Activated T-helper 1 cell treated with anti-CD3 and anti-CD28 coated beads, Interleukin-12 subunit alpha, Interleukin-12 subunit beta, Interleukin-2, Interleukin-4 antibody, amounts not matched to agents 30 ng/mL and 10 ng/mL and 1 ng/mL, durations not matched to agents 14 hours and 24 hours and 36 hours (primary cell): ENCODE measurements at regions not wholly inside any gene's neighbourhood (a gene's known extent, or its start where the extent isn't known, plus 50 kb on each side); places are given as distances from the start of the nearest gene placed in this dataset.
"Not testable (repeated sequence)": the region's sequence is repeated elsewhere in the genome, so short reads cannot be mapped to it uniquely, and the experiment has no call there.

Source experiments
- DNase-seq: peaks from one replicate; pipeline ENCODE4 v3.0.0; 2021; ENCODE audit warnings: low spot score
- H3K27ac Mint-ChIP-seq: one replicate; pipeline ENCODE4 v1.8.0; 2021; ENCODE audit warnings: mild to moderate bottlenecking, mixed read lengths
- H3K27me3 Mint-ChIP-seq: one replicate; pipeline ENCODE4 v1.8.0; 2022; ENCODE audit warnings: mild to moderate bottlenecking, moderate library complexity, mixed read lengths; ENCODE audit not compliant: insufficient read depth
- H3K36me3 Mint-ChIP-seq: one replicate; pipeline ENCODE4 v1.8.0; 2021; ENCODE audit warnings: low read depth, mixed read lengths
- H3K4me1 Mint-ChIP-seq: one replicate; pipeline ENCODE4 v1.8.0; 2021; ENCODE audit warnings: low read depth, mixed read lengths
- H3K4me3 Mint-ChIP-seq: one replicate; pipeline ENCODE4 v1.8.0; 2021; ENCODE audit warnings: mild to moderate bottlenecking, moderate library complexity, mixed read lengths
- H3K9me3 Mint-ChIP-seq: one replicate; pipeline ENCODE4 v1.8.0; 2021; ENCODE audit warnings: mixed read lengths
- intact Hi-C: fragments of 100-400 bp; cut with micrococcal nuclease; formaldehyde crosslinking; loops from one replicate; pipeline ENCODE4 v1.15.1; 2024

- H3K4me3 Mint-ChIP-seq = no peak overlapping the region
- H3K9me3 Mint-ChIP-seq = peaks cover 7% of the 10 kb centered on the region
- H3K27me3 Mint-ChIP-seq = no peaks in the 10 kb centered on the region
- intact Hi-C loops = loop anchor here (1.0 kb wide), 1 partner anchor 25 kb away; no protein-coding TSS in a partner anchor
- peaks cover 22% of the 10 kb centered on the region for H3K4me1 Mint-ChIP-seq
- DNase-seq = no peak
- H3K27ac Mint-ChIP-seq = peak overlapping the region; percentile 4
- H3K36me3 Mint-ChIP-seq = peaks cover 3% of the 10 kb centered on the region
Observed at GRCh38 chr11:69213964-69214363, 58.2 kb downstream of the SMIM38 start.

DNA sequence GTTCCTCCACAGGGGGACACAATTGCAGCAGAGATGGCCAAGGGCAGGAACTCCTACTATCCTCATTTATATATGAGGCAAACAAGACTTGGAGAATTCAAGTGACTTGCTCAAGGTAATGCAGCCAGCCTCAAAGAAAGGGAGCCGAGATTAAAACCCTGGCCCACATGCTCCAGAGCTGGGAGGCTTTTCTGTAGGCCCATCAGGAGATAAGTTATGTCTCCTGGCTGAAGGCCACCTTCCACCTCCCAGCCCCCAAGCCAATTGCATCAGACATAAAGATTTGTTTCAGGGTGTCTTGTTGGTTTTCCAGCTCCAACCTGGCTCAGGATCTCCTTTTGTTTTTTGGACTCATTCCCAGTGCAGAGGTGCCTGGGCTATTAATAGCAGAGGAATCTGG, 59.5 kb downstream of the SMIM38 start:
- Mint-ChIP-seq H3K36me3 (peaks cover 3% of the 10 kb centered on the region), H3K9me3 (peaks cover 7% of the 10 kb centered on the region), H3K27ac (no peak overlapping the region), H3K27me3 (peaks cover 3% of the 10 kb centered on the region), H3K4me1 (peaks cover 22% of the 10 kb centered on the region), H3K4me3 (no peak overlapping the region)
- no peak for DNase-seq
- intact Hi-C loops = no loop called here

DNA sequence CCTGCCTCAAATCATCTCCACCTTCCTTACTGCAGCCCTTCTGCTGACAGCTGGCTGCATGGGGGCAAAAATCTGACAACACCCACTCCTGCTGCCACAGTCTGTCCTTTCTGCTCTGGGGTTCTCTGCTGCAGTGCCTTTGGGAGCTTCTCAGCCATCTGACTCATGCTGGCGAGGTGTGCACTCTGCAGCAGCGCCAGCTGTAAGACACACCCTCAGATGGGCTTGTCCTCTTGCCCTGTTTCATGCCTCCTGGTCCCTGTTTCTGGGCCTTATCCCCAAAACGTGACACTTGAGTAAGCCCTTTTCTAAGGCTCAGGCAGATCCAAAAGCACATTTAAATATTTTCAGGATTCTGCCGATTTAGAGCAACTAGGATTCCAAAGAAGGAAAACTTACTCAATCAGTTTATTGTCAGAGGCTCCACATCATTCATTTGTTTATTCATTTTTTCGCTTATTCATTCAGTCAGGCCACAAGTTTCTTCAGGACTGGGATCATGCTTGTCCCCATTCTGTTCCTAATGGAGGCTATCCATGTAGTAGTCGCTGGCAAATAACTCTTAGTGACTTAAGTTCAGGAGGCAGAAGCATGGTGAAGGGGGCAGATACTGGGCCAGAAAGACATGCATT, 60.2 kb downstream of the SMIM38 start:
- Mint-ChIP-seq H3K27ac (no peak overlapping the region), H3K4me1 (peaks cover 22% of the 10 kb centered on the region), H3K4me3 (no peak overlapping the region), H3K9me3 (peaks cover 7% of the 10 kb centered on the region), H3K27me3 (peaks cover 3% of the 10 kb centered on the region), H3K36me3 (peaks cover 3% of the 10 kb centered on the region)
- intact Hi-C loops = no loop called here
- no peak for DNase-seq

DNA sequence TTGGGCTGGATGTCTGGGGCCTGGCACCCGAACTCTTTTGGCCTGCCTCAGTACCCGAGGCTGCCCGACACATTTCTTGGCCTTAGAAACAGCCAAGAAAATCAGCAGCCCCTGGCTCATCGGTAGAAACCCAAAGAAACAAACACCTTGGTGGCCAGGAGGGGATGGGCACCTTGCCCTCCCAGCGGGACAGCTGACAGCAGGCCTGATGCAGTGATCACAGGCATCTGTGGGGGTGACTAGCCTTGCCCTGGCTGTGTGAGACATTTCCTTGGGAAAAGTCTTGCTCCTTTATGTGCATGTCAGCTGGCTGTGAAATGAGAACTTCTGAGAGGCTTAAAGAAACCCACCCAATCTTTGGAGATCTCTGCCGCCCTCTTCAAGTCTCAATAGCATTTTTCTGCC, 60.9 kb downstream of the SMIM38 start:
- H3K4me3 Mint-ChIP-seq = no peak overlapping the region
- H3K4me1 Mint-ChIP-seq = peaks cover 16% of the 10 kb centered on the region
- H3K36me3 Mint-ChIP-seq = peaks cover 3% of the 10 kb centered on the region
- peaks cover 7% of the 10 kb centered on the region for H3K9me3 Mint-ChIP-seq
- H3K27me3 Mint-ChIP-seq = peaks cover 5% of the 10 kb centered on the region
- H3K27ac Mint-ChIP-seq = no peak overlapping the region
- DNase-seq = no peak
- intact Hi-C loops = no loop called here

GRCh38 chr11:69217276-69218105, 61.8 kb downstream of the SMIM38 start:
- no peak overlapping the region for H3K4me3 Mint-ChIP-seq
- H3K4me1 Mint-ChIP-seq = peaks cover 14% of the 10 kb centered on the region
- intact Hi-C loops = no loop called here
- no peak overlapping the region for H3K27ac Mint-ChIP-seq
- DNase-seq = no peak
- H3K9me3 Mint-ChIP-seq = peaks cover 7% of the 10 kb centered on the region
- H3K27me3 Mint-ChIP-seq = peaks cover 5% of the 10 kb centered on the region
- H3K36me3 Mint-ChIP-seq = peaks cover 3% of the 10 kb centered on the region

DNA sequence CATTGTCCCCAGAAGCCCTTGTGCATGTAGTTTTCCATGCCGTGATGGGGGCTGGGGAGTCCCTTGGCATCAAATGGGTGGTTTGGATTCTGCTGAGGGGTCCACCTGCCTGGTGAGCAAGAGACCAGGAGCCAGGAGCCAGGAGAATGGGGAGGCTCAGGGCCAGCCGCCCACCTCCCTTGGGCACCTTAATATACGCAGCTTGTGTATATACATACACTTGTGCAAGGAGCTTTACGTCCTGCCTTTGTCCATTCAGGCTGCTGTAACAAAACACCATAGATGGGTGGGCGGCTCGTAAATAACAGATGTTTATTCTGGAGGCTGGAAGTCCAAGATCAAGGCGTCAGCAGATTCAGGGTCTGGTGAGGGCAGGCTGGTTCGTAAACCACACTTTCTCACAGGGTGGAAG, 62.5 kb downstream of the SMIM38 start:
- Mint-ChIP-seq H3K27ac (no peak overlapping the region), H3K36me3 (peaks cover 3% of the 10 kb centered on the region), H3K9me3 (peaks cover 7% of the 10 kb centered on the region), H3K27me3 (peaks cover 5% of the 10 kb centered on the region), H3K4me3 (no peak overlapping the region), H3K4me1 (peaks cover 7% of the 10 kb centered on the region)
- DNase-seq = no peak
- intact Hi-C loops = no loop called here

GRCh38 chr11:69218946-69219720, 63.4 kb downstream of the SMIM38 start:
- no peak for DNase-seq
- peaks cover 7% of the 10 kb centered on the region for H3K27me3 Mint-ChIP-seq
- no peak overlapping the region for H3K4me3 Mint-ChIP-seq

GRCh38 chr11:69219991-69220390, 64.3 kb downstream of the SMIM38 start:
- no peaks in the 10 kb centered on the region for H3K4me1 Mint-ChIP-seq
- no peak for DNase-seq
- no peak overlapping the region for H3K4me3 Mint-ChIP-seq
- no peaks in the 10 kb centered on the region for H3K36me3 Mint-ChIP-seq
- no peak overlapping the region for H3K27ac Mint-ChIP-seq
- H3K27me3 Mint-ChIP-seq = peaks cover 7% of the 10 kb centered on the region
- H3K9me3 Mint-ChIP-seq = no peaks in the 10 kb centered on the region
- intact Hi-C loops = no loop called here

More at GRCh38 chr11:69218946-69219720, 63.4 kb downstream of the SMIM38 start:
- Mint-ChIP-seq H3K36me3 (peaks cover 3% of the 10 kb centered on the region), H3K27ac (no peak overlapping the region), H3K9me3 (peaks cover 7% of the 10 kb centered on the region), H3K4me1 (no peaks in the 10 kb centered on the region)
- intact Hi-C loops = no loop called here

DNA sequence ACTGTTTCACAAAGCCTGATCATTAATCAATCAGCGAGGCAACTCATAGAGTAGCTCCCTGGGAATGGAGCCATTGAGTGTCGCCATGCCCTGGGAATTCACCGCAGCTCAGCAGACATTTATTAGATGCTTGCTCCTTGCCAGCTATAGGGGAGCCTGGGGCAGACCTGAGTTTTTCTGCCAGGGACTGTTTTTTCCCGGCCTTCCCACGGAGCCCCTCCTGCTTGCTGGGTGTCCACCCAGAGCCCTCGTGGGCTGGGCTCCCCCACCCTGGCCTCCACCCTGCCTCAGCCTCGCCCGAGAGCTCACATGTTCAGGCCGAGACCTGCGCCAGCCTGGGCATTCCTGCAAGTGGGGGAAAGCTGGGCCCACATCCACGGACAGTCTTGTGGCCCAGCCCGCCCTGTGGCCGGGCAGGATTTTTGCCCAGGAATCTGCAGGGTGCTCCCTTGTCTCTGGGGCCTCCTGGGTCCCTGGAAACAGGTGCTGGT, 64.9 kb downstream of the SMIM38 start:
- DNase-seq = no peak
- no peaks in the 10 kb centered on the region for H3K4me1 Mint-ChIP-seq
- intact Hi-C loops = no loop called here
- peaks cover 12% of the 10 kb centered on the region for H3K27me3 Mint-ChIP-seq
- no peaks in the 10 kb centered on the region for H3K9me3 Mint-ChIP-seq
- H3K36me3 Mint-ChIP-seq = no peaks in the 10 kb centered on the region
- H3K4me3 Mint-ChIP-seq = no peak overlapping the region
- H3K27ac Mint-ChIP-seq = no peak overlapping the region

DNA sequence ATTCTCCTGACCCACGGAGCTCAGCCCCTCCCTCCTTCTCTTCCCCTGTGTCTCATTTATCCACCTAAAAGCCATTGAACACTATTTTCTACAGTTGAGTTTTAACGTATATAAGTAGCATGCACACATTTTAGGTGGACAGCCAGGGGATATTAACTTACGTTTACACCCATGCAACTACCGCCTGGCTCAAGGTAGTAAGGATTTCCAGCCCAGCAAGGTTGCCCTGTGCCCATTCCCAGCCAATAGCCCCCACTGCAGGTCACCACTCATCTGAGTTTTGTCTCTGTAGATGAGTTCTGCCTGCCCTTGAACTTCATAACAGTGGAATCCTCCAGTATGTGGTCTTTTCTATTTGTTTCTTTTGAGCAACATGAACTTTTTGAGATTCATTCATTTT, 65.4 kb downstream of the SMIM38 start:
- no peak overlapping the region for H3K4me3 Mint-ChIP-seq
- intact Hi-C loops = no loop called here
- no peak overlapping the region for H3K27ac Mint-ChIP-seq
- H3K9me3 Mint-ChIP-seq = peaks cover 3% of the 10 kb centered on the region
- no peak for DNase-seq
- peaks cover 16% of the 10 kb centered on the region for H3K27me3 Mint-ChIP-seq
- H3K4me1 Mint-ChIP-seq = no peaks in the 10 kb centered on the region
- H3K36me3 Mint-ChIP-seq = no peaks in the 10 kb centered on the region

- H3K4me1 Mint-ChIP-seq = not testable (repeated sequence)
Observed at GRCh38 chr11:69221636-69222035, 65.9 kb downstream of the SMIM38 start.

GRCh38 chr11:69227271-69227670, 66.7 kb upstream of the MYEOV start:
- Mint-ChIP-seq H3K27ac (no peak overlapping the region), H3K36me3 (no peaks in the 10 kb centered on the region), H3K4me3 (no peak overlapping the region), H3K9me3 (peaks cover 5% of the 10 kb centered on the region), H3K4me1 (no peaks in the 10 kb centered on the region), H3K27me3 (peaks cover 14% of the 10 kb centered on the region)
- DNase-seq = no peak
- intact Hi-C loops = no loop called here

More at GRCh38 chr11:69221636-69222035, 65.9 kb downstream of the SMIM38 start:
- H3K27ac Mint-ChIP-seq, H3K4me3 Mint-ChIP-seq, DNase-seq, H3K9me3 Mint-ChIP-seq, intact Hi-C loops, H3K36me3 Mint-ChIP-seq: not testable (repeated sequence)
- H3K27me3 Mint-ChIP-seq = peaks cover 17% of the 10 kb centered on the region

GRCh38 chr11:69229511-69229910, 64.4 kb upstream of the MYEOV start:
- intact Hi-C loops = no loop called here

More at GRCh38 chr11:69229511-69229910, 64.4 kb upstream of the MYEOV start:
- Mint-ChIP-seq H3K27me3 (peaks cover 12% of the 10 kb centered on the region), H3K4me1 (no peaks in the 10 kb centered on the region), H3K36me3 (no peaks in the 10 kb centered on the region), H3K9me3 (peaks cover 5% of the 10 kb centered on the region), H3K4me3 (no peak overlapping the region), H3K27ac (no peak overlapping the region)
- no peak for DNase-seq
